ENCODE measurements at regions not wholly inside any gene's neighbourhood (a gene's known extent, or its start where the extent isn't known, plus 50 kb on each side); places are given as distances from the start of the nearest gene placed in this dataset.

DNA sequence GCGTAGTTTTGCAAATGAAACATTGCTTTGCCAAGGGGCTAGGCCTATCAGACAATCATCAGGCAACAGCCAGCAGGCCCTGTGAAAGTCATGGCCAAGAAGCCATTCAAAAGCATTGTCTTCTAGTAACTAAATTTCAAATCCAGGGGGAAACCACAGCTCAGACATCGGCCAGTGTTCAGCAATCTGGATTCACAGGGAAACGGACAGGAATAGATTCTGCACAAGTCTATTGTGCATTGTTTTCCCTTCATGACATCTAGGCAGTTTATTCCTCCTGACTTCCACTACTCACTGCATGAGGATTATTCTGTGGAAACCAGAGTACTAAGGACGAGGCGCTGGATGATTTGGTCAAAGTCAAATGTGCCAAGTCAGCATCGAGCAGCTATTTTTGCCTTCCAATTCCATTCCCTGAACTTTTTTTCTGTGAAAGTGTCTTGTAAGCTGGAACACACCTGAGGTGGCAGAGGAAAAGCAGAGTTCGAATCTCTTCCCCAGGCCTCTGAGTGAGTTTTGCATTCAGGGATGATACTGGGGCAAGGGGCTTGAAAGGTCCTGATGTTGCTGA is 75.4 kb downstream of the VCPKMT start:
- no peak for DNase-seq

DNA sequence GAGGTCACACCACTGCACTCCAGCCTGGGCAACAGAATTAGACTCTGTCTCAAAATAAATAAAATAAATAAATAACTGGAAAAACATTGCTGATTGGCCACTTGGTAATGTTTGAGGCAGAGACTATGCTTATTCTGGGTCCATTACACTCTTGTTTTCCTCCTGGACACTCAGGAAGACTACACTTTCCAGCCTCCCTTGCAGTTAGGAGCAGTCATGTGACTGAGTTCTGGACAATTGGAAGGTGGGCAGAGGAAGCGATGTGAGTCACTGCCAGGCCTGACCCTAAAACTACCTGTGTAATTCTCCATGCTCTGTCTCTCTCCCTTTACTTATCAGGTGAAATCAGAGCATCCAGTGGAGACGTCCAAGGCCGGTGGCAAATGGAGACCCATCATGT is 74.4 kb downstream of the VCPKMT start:
- DNase-seq, result no peak

GRCh38 chr14:50044042-50044651 is 72.2 kb downstream of the VCPKMT start:
- DNase-seq, result no peak

GRCh38 chr14:50045039-50045711 is 71.2 kb downstream of the VCPKMT start:
- peak in 1 of 2 experiments; percentile 6 for DNase-seq

GRCh38 chr14:50045837-50046236 is 70.5 kb downstream of the VCPKMT start:
- no peak for DNase-seq

GRCh38 chr14:50047274-50047676 is 69.1 kb downstream of the VCPKMT start:
- no peak for DNase-seq

- DNase-seq, result no peak
These were observed 67.3 kb downstream of the VCPKMT start for GRCh38 chr14:50049093-50049492.

GRCh38 chr14:50049703-50050570 is 66.4 kb downstream of the VCPKMT start:
- no peak for DNase-seq

DNA sequence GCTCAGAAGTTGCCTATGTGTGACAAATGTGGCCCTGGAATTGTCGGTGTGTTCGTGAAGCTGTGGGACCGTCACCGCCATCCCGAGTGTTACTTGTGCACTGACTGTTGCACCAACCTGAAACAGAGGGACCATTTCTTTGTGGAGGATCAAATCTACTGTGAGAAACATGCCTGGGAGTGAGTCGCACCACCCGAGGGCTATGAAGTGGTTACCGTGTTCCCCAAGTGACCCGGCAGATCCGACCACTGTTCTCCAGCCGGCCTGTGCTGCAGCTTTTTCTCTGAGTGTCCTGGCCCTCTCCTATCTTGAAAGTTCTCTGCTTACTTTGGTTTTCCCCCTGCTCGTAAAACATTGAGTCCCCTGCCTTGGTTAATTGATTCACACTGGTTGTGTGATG is 65.3 kb downstream of the VCPKMT start:
- DNase-seq, result no peak

DNA sequence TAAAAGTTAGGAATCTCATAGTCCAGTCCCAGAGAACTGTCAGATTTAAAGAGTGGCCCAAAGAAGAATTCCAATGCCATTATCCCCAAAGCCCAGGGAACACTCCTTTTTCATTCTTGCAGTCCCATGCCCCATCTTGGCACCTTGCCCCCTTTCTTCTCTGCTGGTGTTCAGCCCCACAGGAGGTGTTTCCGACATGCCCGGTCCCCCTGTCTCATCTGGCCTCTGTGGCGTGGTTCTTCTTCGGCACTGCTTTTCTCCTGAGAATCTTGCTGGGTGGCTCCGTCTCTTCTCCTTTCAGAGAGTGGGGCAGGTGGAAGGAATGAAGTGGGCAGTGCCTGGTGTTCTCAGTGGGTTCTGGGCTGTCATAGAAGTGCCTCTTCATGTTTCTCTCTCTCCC is 64.7 kb downstream of the VCPKMT start:
- no peak for DNase-seq

- no peak for DNase-seq
These were observed 63.9 kb downstream of the VCPKMT start for GRCh38 chr14:50052517-50052916.

DNA sequence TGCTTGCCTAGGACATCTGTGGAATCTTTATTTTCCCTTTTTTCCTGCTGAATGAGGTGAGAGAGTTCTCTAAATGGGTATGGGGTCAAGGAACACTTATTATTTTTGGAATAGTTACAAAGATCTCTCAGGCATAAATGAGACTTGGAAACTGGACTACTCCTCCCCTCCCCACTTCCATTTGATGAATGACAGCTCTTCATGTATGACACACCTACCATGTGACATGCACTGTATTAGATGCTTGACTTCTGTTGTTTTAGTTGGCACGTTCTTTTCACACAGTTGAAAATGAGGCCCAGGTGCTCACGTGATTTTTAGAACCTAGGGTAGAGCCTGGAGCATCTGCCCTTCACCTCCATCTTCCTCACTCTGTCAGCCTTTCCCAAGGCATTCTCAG is 62.4 kb downstream of the VCPKMT start:
- DNase-seq, result no peak

DNA sequence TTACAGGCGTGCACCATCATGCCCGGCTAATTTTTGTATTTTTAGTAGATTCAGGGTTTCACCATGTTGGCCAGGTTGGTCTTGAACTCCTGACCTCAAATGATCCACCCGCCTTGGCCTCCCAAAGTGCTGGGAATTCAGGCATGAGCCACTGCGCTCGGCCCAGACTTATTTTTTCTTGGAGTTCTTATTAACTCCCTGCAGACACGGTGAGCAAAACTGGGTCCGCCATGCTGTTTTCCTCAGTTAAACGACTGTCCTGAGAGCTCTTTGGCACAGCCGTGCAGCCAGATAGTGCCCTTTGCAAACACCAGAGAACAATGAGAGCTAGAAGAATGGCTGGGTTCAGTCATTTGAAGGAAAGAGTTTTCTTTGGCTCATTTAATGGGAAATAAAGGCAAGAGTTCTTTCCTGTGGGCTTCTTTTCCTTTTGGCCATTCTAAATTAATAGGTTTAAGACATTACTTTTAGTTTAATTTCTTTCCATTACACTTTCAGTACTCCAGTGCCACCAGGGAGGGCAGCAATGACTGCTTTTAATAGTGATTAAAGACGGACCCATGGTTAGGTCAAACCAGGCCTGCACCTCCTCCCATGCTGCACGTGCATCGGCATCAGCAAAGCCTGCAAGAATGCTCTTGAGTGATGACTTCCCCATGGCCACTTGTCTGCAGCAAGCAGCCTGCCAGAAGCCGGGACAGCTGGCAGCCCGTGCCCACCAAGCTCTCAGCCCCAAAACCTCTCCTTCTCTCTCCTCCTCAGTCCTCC is 60.7 kb downstream of the VCPKMT start:
- no peak for DNase-seq

DNA sequence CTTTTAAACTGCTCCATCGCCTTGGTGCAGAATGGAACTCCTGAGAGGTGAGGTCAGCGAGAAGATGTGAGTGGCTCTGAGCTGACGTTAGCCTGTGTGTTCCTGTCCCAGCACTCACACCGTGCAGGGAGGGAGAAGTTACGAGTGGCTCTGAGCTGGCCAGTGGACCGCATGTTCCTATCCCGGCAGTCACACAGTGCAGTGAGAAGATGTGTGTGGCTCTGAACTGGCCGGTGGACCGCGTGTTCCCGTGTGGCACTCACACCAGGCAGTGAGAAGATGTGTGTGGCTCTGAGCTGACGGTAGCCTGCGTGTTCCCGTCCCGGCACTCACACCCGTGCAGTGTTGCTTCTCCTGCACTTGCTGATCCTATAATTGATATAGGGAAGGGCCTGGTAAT is 59.9 kb downstream of the VCPKMT start:
- DNase-seq, result no peak

DNA sequence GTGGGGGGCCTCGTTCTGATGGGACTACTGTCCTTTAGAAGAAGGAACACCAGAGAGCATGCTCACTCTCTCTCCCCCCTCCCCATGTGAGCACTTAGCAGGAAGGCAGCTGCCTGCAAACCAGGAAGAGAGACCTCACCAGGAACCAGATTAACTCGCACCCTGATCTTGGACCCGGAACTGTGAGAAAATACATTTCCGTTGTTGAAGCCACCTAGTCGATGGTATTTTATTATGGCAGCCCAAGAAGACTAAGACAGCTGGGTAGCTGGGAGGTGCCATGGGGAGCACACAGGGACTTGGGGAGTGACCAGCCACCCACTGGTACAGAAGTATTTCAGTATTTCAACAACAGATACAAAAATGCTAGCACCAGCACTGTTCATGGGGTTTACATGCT is 59.0 kb downstream of the VCPKMT start:
- no peak for DNase-seq

GRCh38 chr14:50058113-50058512 is 58.3 kb downstream of the VCPKMT start:
- no peak for DNase-seq
